AG04449 (cell line): ENCODE measurements at regions not wholly inside any gene's neighbourhood (a gene's known extent, or its start where the extent isn't known, plus 50 kb on each side); places are given as distances from the start of the nearest gene placed in this dataset.
"Not testable (repeated sequence)": the region's sequence is repeated elsewhere in the genome, so short reads cannot be mapped to it uniquely, and the experiment has no call there.

Experiments
- CTCF ChIA-PET: fragments of 350-600 bp; formaldehyde crosslinking; extraction: SDS; loops from one replicate; lab custom pipeline; 2021; ENCODE audit warnings: antibody characterized with exemption; lab: Yijun Ruan, JAX
- POLR2A ChIA-PET: fragments of 400-600, 350-600 bp; formaldehyde crosslinking; extraction: SDS; loops from one replicate; lab custom pipeline; 2020; ENCODE audit warnings: antibody characterized with exemption, inconsistent platforms; lab: Yijun Ruan, JAX
- DNase-seq: peaks from one replicate; pipeline ENCODE4 v3.0.0-alpha.2; 2010; ENCODE audit warnings: low read depth, low spot score
- H3K4me3 ChIP-seq: 2 replicates; pipeline ENCODE4 v1.5.1; 2011; ENCODE audit warnings: low read depth, mild to moderate bottlenecking, control low read depth, low read length
- CTCF ChIP-seq: IDR thresholded peaks from one replicate; pipeline ENCODE4 v1.5.1; 2011; ENCODE audit warnings: mild to moderate bottlenecking, moderate library complexity, low read length, control low read depth, inconsistent platforms; ENCODE audit not compliant: insufficient read depth; ENCODE audit errors: missing control alignments

GRCh38 chr6:91079969-91080368 is 493.1 kb upstream of the MAP3K7 start:
- TF ChIP-seq CTCF = no peak
- CTCF ChIA-PET = interaction anchor here (1.6 kb wide), 1 partner anchor 40 kb away, joined by 3 read pairs; no protein-coding TSS in a partner anchor
- no peak overlapping the region for H3K4me3 ChIP-seq
- POLR2A ChIA-PET = no interaction called here
- no peak for DNase-seq

GRCh38 chr6:91075244-91075976 is 488.5 kb upstream of the MAP3K7 start:
- CTCF ChIA-PET = no interaction called here
- POLR2A ChIA-PET = no interaction called here
- DNase-seq = no peak
- no peak overlapping the region for H3K4me3 ChIP-seq
- no peak for TF ChIP-seq CTCF

- no peak for DNase-seq
- H3K4me3 ChIP-seq = no peak overlapping the region
- CTCF ChIA-PET = no interaction called here
- TF ChIP-seq CTCF = no peak
- POLR2A ChIA-PET = no interaction called here
Observed at GRCh38 chr6:91063362-91063761, 476.5 kb upstream of the MAP3K7 start.

- TF ChIP-seq CTCF = no peak
- no peak overlapping the region for H3K4me3 ChIP-seq
- no peak for DNase-seq
- CTCF ChIA-PET = no interaction called here
- POLR2A ChIA-PET = no interaction called here
Observed at GRCh38 chr6:91057689-91058088, 470.8 kb upstream of the MAP3K7 start.

- H3K4me3 ChIP-seq = no peak overlapping the region
- ChIA-PET CTCF (no interaction called here), POLR2A (no interaction called here)
- no peak for TF ChIP-seq CTCF
- DNase-seq = no peak
Observed at GRCh38 chr6:91055959-91056358, 469.1 kb upstream of the MAP3K7 start.

- H3K4me3 ChIP-seq, POLR2A ChIA-PET, DNase-seq, CTCF ChIA-PET: not testable (repeated sequence)
Observed at GRCh38 chr6:91052473-91053450, 465.9 kb upstream of the MAP3K7 start.
